ENCODE measurements at regions not wholly inside any gene's neighbourhood (a gene's known extent, or its start where the extent isn't known, plus 50 kb on each side); places are given as distances from the start of the nearest gene placed in this dataset.

DNA sequence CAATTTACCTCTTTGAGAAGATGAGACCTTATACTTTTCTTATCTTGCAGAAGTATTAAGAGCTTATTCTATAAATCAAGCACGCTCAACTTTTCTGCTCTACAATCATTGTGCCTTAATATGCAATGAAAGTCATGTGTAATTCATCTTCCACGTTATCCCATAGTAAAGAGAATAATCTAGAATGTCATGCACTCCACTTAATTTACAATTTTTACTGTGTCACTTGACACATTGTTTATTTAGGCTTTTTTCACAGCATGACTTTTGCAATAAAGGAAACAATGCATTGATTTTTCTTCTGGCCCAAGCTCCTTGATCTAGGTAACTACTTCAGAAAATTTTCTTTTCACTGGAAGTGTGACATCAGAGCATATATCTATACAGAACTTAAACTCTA lies 290.9 kb downstream of the HHIPL2 start (continued):
- TF ChIP-seq, protein P1, sequence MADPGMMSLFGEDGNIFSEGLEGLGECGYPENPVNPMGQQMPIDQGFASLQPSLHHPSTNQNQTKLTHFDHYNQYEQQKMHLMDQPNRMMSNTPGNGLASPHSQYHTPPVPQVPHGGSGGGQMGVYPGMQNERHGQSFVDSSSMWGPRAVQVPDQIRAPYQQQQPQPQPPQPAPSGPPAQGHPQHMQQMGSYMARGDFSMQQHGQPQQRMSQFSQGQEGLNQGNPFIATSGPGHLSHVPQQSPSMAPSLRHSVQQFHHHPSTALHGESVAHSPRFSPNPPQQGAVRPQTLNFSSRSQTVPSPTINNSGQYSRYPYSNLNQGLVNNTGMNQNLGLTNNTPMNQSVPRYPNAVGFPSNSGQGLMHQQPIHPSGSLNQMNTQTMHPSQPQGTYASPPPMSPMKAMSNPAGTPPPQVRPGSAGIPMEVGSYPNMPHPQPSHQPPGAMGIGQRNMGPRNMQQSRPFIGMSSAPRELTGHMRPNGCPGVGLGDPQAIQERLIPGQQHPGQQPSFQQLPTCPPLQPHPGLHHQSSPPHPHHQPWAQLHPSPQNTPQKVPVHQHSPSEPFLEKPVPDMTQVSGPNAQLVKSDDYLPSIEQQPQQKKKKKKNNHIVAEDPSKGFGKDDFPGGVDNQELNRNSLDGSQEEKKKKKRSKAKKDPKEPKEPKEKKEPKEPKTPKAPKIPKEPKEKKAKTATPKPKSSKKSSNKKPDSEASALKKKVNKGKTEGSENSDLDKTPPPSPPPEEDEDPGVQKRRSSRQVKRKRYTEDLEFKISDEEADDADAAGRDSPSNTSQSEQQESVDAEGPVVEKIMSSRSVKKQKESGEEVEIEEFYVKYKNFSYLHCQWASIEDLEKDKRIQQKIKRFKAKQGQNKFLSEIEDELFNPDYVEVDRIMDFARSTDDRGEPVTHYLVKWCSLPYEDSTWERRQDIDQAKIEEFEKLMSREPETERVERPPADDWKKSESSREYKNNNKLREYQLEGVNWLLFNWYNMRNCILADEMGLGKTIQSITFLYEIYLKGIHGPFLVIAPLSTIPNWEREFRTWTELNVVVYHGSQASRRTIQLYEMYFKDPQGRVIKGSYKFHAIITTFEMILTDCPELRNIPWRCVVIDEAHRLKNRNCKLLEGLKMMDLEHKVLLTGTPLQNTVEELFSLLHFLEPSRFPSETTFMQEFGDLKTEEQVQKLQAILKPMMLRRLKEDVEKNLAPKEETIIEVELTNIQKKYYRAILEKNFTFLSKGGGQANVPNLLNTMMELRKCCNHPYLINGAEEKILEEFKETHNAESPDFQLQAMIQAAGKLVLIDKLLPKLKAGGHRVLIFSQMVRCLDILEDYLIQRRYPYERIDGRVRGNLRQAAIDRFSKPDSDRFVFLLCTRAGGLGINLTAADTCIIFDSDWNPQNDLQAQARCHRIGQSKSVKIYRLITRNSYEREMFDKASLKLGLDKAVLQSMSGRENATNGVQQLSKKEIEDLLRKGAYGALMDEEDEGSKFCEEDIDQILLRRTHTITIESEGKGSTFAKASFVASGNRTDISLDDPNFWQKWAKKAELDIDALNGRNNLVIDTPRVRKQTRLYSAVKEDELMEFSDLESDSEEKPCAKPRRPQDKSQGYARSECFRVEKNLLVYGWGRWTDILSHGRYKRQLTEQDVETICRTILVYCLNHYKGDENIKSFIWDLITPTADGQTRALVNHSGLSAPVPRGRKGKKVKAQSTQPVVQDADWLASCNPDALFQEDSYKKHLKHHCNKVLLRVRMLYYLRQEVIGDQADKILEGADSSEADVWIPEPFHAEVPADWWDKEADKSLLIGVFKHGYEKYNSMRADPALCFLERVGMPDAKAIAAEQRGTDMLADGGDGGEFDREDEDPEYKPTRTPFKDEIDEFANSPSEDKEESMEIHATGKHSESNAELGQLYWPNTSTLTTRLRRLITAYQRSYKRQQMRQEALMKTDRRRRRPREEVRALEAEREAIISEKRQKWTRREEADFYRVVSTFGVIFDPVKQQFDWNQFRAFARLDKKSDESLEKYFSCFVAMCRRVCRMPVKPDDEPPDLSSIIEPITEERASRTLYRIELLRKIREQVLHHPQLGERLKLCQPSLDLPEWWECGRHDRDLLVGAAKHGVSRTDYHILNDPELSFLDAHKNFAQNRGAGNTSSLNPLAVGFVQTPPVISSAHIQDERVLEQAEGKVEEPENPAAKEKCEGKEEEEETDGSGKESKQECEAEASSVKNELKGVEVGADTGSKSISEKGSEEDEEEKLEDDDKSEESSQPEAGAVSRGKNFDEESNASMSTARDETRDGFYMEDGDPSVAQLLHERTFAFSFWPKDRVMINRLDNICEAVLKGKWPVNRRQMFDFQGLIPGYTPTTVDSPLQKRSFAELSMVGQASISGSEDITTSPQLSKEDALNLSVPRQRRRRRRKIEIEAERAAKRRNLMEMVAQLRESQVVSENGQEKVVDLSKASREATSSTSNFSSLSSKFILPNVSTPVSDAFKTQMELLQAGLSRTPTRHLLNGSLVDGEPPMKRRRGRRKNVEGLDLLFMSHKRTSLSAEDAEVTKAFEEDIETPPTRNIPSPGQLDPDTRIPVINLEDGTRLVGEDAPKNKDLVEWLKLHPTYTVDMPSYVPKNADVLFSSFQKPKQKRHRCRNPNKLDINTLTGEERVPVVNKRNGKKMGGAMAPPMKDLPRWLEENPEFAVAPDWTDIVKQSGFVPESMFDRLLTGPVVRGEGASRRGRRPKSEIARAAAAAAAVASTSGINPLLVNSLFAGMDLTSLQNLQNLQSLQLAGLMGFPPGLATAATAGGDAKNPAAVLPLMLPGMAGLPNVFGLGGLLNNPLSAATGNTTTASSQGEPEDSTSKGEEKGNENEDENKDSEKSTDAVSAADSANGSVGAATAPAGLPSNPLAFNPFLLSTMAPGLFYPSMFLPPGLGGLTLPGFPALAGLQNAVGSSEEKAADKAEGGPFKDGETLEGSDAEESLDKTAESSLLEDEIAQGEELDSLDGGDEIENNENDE (IDR thresholded peaks at IDR 0.05; ENCODE audit: insufficient replicate concordance, low read length) = no peak
- no peak for TF ChIP-seq RXRA (IDR thresholded peaks at IDR 0.05; ENCODE audit: insufficient read depth, low read depth, low read length)

Measured in H1 (cell line).